Psoas muscle (tissue), 7 donors: ENCODE measurements at regions not wholly inside any gene's neighbourhood (a gene's known extent, or its start where the extent isn't known, plus 50 kb on each side); places are given as distances from the start of the nearest gene placed in this dataset.

ENCODE experiments used
- ATAC-seq, 4 donors: fragments of 200-7000 bp; cut with Tn5 transposase; one replicate each; pipeline ENCODE4 v1.9.1; 2020; ENCODE audit warnings: moderate library complexity in 3 of 4, mild to moderate bottlenecking in 2 of 4
- DNase-seq, 2 donors: peaks; one replicate each; pipeline ENCODE4 v3.0.0-alpha.2; 2020
- H3K27ac ChIP-seq: fragments of 200-600 bp; one replicate; pipeline ENCODE4 v1.8.0; 2022
- H3K27me3 ChIP-seq, 3 donors: fragments of 200-600 bp in 1 of 3; one replicate each; pipeline versions ENCODE4 v1.6.1 to v1.8.0; 2013 to 2022; ENCODE audit warnings: low read length in 2 of 3, mild to moderate bottlenecking in 2 of 3, moderate library complexity in 1 of 3; ENCODE audit not compliant: insufficient read depth in 3 of 3
- H3K36me3 ChIP-seq, 2 donors: fragments of 200-600 bp in 1 of 2; one replicate each; pipeline versions ENCODE4 v1.6.1 to v1.8.0; 2013 to 2022; ENCODE audit warnings: low read depth in 1 of 2, mild to moderate bottlenecking in 1 of 2, moderate library complexity in 1 of 2; ENCODE audit not compliant: insufficient read depth in 1 of 2
- H3K4me1 ChIP-seq: fragments of 200-600 bp; one replicate; pipeline ENCODE4 v1.8.0; 2022
- H3K4me3 ChIP-seq: fragments of 200-600 bp; one replicate; pipeline ENCODE4 v1.8.0; 2022; ENCODE audit warnings: mild to moderate bottlenecking
- H3K9me3 ChIP-seq: fragments of 200-600 bp; one replicate; pipeline ENCODE4 v1.8.0; 2022
- WGBS, 3 donors: extraction: QIAGEN DNeasy Blood & Tissue Kit; methylation state at CpG; one replicate each; pipeline versions ENCODE4 v1.1.6 to v1.1.7; 2013; 5-methylcytosine and 5-hydroxymethylcytosine counted together
- intact Hi-C, 2 donors: fragments of 100-400 bp; cut with DNase I; formaldehyde crosslinking; loops; one replicate each; pipeline versions ENCODE4 v1.11.0 to v1.14.2; 2022
- TF ChIP-seq, protein P1 (sequence below): fragments of 200-600 bp; IDR thresholded peaks from one replicate; pipeline ENCODE4 v1.8.0; 2022; ENCODE audit warnings: antibody characterized with exemption
- donor health status: healthy with polysubstance abuse.
- donor health status: DM: no; HTN: no; CAD: no; lungs with moderate emphysema.
- donor health status: Bipolar disorder and iron deficiency.
- donor health status: healthy.
- donor health status: DM: yes; HTN: yes; CAD: no.
- donor health status: DM: no; HTN: no; CAD: no.
- donor health status: DM: yes; HTN: yes; CAD: no.

DNA sequence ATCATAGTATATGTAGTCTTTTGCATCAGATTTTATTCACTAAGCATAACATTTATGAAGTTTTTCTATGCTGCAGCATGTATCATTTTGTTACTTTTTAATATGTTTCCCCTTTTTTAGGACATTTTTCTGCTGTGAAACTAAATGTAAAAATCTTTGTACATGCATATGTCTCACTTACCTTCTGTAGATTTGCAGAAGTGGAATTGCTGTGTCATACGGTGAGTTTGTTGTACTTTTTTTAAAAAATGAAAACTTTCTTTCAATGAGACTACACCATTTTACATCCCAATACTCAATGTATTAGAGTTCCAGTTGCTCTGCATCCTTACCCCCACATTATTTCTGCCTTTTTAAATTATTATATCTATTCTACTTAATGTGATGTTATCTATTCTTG is 868.9 kb downstream of the PDHA2 start:
- H3K9me3 ChIP-seq: no peaks in the 10 kb centered on the region
- H3K4me1 ChIP-seq: no peaks in the 10 kb centered on the region
- intact Hi-C loops: no loop called here
- H3K4me3 ChIP-seq: no peak overlapping the region
- TF ChIP-seq, protein P1, sequence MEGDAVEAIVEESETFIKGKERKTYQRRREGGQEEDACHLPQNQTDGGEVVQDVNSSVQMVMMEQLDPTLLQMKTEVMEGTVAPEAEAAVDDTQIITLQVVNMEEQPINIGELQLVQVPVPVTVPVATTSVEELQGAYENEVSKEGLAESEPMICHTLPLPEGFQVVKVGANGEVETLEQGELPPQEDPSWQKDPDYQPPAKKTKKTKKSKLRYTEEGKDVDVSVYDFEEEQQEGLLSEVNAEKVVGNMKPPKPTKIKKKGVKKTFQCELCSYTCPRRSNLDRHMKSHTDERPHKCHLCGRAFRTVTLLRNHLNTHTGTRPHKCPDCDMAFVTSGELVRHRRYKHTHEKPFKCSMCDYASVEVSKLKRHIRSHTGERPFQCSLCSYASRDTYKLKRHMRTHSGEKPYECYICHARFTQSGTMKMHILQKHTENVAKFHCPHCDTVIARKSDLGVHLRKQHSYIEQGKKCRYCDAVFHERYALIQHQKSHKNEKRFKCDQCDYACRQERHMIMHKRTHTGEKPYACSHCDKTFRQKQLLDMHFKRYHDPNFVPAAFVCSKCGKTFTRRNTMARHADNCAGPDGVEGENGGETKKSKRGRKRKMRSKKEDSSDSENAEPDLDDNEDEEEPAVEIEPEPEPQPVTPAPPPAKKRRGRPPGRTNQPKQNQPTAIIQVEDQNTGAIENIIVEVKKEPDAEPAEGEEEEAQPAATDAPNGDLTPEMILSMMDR: no peak
- DNase-seq: no peak
- 86 to 91% (median 89%) methylated on average over 1 of the region's 1 CpG for WGBS, 3 donors
- H3K27me3 ChIP-seq: no peaks in the 10 kb centered on the region
- H3K27ac ChIP-seq: no peak overlapping the region
- no peak for ATAC-seq
- no peaks in the 10 kb centered on the region for H3K36me3 ChIP-seq

DNA sequence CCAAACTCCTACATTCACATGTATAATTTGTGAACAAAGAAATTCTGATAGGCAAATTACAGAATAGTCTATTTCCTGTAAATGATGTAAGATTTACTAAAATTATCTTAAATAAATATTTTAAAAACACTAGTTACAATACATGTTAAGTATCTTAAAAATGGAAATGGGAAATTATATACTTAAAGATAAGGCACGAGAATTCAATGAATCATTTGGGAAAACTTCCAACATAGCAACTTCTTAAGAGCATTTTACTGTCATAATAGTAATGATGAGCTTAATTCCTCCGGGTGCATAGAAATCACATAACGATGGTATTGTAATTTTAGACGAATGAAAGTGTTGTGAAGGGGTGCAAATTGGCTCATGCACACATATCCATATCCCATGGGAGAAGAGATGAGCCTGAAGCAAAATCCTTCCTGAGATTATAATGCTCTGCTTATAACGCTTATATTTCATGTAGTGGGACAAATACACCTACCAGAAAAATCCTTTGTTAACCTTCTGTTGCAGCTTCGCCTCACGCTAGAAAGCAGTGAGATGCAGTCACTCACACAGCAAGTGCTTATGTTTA is 873.5 kb downstream of the PDHA2 start:
- no peaks in the 10 kb centered on the region for H3K9me3 ChIP-seq
- no peaks in the 10 kb centered on the region for H3K36me3 ChIP-seq
- H3K4me3 ChIP-seq: no peak overlapping the region
- TF ChIP-seq, protein P1: no peak
- no peak overlapping the region for H3K27ac ChIP-seq
- ATAC-seq (no peak), DNase-seq (no peak)
- no peaks in the 10 kb centered on the region for H3K27me3 ChIP-seq
- H3K4me1 ChIP-seq: no peaks in the 10 kb centered on the region
- 73 to 77% (median 76%) methylated on average over 7 of the region's 7 CpGs for WGBS, 3 donors
- intact Hi-C loops: no loop called here

DNA sequence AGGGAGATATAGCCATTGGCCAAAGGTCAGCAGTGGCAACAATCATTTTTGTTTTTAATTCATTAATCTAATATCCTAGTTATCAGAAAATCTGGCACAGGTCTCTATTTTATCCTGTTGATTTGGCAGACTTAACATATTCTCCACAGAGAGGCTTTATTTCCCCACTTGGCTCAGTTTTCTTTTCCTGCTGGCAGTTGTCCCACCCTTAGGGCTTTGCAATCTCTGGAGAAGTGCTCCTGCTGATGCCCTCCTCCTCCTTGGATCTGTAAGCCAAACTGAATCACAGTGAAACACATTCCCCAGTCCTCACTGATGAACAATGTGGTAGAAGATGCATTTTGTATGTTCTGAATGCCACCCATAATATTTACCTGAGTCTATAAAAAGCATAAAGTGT is 889.7 kb downstream of the PDHA2 start:
- no peak for ATAC-seq

DNA sequence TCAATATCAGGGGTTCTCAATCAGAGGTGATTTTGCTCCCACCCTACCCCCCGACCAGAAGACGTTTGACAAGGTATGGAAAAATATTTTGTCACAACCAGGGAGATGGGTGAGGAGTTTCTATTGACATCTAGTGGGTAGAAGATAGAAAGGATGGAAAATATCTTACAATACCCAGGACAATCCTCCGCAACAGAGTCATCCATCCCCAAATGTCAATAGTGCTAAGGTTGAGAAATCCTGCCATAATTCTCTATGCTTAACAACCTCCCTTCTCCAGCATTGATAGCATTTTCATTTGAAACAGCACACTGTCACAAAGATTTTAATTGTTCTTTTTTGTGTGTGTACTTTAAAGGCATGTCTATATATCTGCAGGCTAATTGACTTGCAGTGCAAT is 890.5 kb downstream of the PDHA2 start:
- H3K4me3 ChIP-seq: no peak overlapping the region
- H3K36me3 ChIP-seq: no peaks in the 10 kb centered on the region
- WGBS, 3 donors: 82 to 89% (median 88%) methylated on average over 3 of the region's 3 CpGs
- TF ChIP-seq, protein P1: no peak
- no peaks in the 10 kb centered on the region for H3K4me1 ChIP-seq
- DNase-seq: no peak
- ATAC-seq: no peak
- no peaks in the 10 kb centered on the region for H3K27me3 ChIP-seq
- H3K9me3 ChIP-seq: no peaks in the 10 kb centered on the region
- H3K27ac ChIP-seq: no peak overlapping the region
- intact Hi-C loops: no loop called here

More for the DNA sequence above, 889.7 kb downstream of the PDHA2 start:
- Histone ChIP-seq H3K27ac (no peak overlapping the region), H3K36me3 (no peaks in the 10 kb centered on the region), H3K9me3 (no peaks in the 10 kb centered on the region), H3K27me3 (no peaks in the 10 kb centered on the region), H3K4me1 (no peaks in the 10 kb centered on the region), H3K4me3 (no peak overlapping the region)
- intact Hi-C loops: no loop called here
- DNase-seq: no peak
- TF ChIP-seq, protein P1: no peak

DNA sequence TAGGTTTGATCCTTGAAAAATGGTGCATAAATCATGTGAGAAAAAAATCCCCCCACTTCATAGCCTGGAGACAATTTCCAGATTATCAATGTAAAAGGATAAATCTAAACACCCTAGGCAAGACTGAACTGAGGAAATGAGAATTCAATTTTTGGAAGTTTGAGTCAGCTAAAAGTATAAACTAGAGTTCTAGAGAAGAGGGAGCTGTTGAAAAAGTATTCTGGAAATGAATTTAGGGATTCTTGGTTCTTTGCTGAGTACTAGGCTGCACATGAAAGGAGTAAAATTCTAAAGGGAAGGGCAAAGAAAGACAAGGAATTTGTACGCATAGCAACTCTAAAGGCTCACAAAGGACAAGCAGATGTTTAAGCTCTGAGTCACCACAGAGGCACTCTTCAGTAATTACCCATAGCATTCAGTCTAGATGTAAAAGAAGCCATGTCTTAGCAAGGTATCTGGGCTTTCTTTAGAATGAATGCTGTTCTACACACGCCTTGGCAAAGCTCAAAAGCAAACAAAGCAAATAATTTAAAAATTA is 896.5 kb downstream of the PDHA2 start:
- DNase-seq (no peak), ATAC-seq (no peak)
- WGBS, 3 donors: 50 to 65% (median 59%) methylated on average over 2 of the region's 2 CpGs
- no peak overlapping the region for H3K4me3 ChIP-seq
- H3K9me3 ChIP-seq: no peaks in the 10 kb centered on the region
- TF ChIP-seq, protein P1: no peak
- no peaks in the 10 kb centered on the region for H3K4me1 ChIP-seq
- intact Hi-C loops: no loop called here
- H3K27ac ChIP-seq: no peak overlapping the region
- no peaks in the 10 kb centered on the region for H3K27me3 ChIP-seq
- no peaks in the 10 kb centered on the region for H3K36me3 ChIP-seq
